GM18511 (cell line): ENCODE measurements at regions not wholly inside any gene's neighbourhood (a gene's known extent, or its start where the extent isn't known, plus 50 kb on each side); places are given as distances from the start of the nearest gene placed in this dataset.

ENCODE experiments used
- ATAC-seq: cut with Tn5 transposase; IDR thresholded peaks from one replicate; pipeline ENCODE4 v1.9.1; 2021; ENCODE audit warnings: mild to moderate bottlenecking, moderate library complexity; ENCODE audit not compliant: unreplicated experiment

GRCh38 chr13:97715763-97716162 lies 237.7 kb upstream of the IPO5 start:
- ATAC-seq, result no peak

- no peak for ATAC-seq
Observed at GRCh38 chr13:97716746-97717145, 236.7 kb upstream of the IPO5 start.

GRCh38 chr13:97719736-97720135 lies 233.7 kb upstream of the IPO5 start:
- no peak for ATAC-seq

GRCh38 chr13:97720896-97721295 lies 232.6 kb upstream of the IPO5 start:
- no peak for ATAC-seq

GRCh38 chr13:97723655-97724054 lies 229.8 kb upstream of the IPO5 start:
- no peak for ATAC-seq

- ATAC-seq, result no peak
Observed at GRCh38 chr13:97724450-97724849, 229.0 kb upstream of the IPO5 start.

- no peak for ATAC-seq
Observed at GRCh38 chr13:97726664-97727280, 226.7 kb upstream of the IPO5 start.

- no peak for ATAC-seq
Observed at GRCh38 chr13:97727991-97728390, 225.5 kb upstream of the IPO5 start.

GRCh38 chr13:97736436-97736835 lies 217.0 kb upstream of the IPO5 start:
- no peak for ATAC-seq

GRCh38 chr13:97742084-97742483 lies 211.4 kb upstream of the IPO5 start:
- ATAC-seq, result no peak

GRCh38 chr13:97743938-97744337 lies 209.5 kb upstream of the IPO5 start:
- no peak for ATAC-seq

GRCh38 chr13:97746649-97747048 lies 206.8 kb upstream of the IPO5 start:
- ATAC-seq, result no peak

- no peak for ATAC-seq
Observed at GRCh38 chr13:97749174-97749573, 204.3 kb upstream of the IPO5 start.

- no peak for ATAC-seq
Observed at GRCh38 chr13:97751477-97751876, 202.0 kb upstream of the IPO5 start.

- no peak for ATAC-seq
Observed at GRCh38 chr13:97752961-97753668, 200.4 kb upstream of the IPO5 start.

GRCh38 chr13:97753942-97754670 lies 199.4 kb upstream of the IPO5 start:
- no peak for ATAC-seq

GRCh38 chr13:97757807-97758206 lies 195.7 kb upstream of the IPO5 start:
- no peak for ATAC-seq

GRCh38 chr13:97758317-97758716 lies 195.2 kb upstream of the IPO5 start:
- ATAC-seq, result no peak

- no peak for ATAC-seq
Observed at GRCh38 chr13:97761796-97762540, 191.5 kb upstream of the IPO5 start.

GRCh38 chr13:97766749-97767148 lies 186.7 kb upstream of the IPO5 start:
- no peak for ATAC-seq

GRCh38 chr13:97768134-97768533 lies 185.3 kb upstream of the IPO5 start:
- ATAC-seq, result no peak
